ENCODE measurements at regions not wholly inside any gene's neighbourhood (a gene's known extent, or its start where the extent isn't known, plus 50 kb on each side); places are given as distances from the start of the nearest gene placed in this dataset.

- no peak for TF ChIP-seq TCF12 (IDR thresholded peaks at IDR 0.05; ENCODE audit: low read depth)
- TF ChIP-seq, protein P1, sequence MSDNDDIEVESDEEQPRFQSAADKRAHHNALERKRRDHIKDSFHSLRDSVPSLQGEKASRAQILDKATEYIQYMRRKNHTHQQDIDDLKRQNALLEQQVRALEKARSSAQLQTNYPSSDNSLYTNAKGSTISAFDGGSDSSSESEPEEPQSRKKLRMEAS (IDR thresholded peaks at IDR 0.05) = no peak
- TF ChIP-seq EGR1 (IDR thresholded peaks at IDR 0.05) = no peak
- TF ChIP-seq RAD21 (IDR thresholded peaks at IDR 0.05; ENCODE audit: low read depth) = no peak
- TF ChIP-seq YY1 (IDR thresholded peaks at IDR 0.05; ENCODE audit: low read depth) = no peak
- TF ChIP-seq REST (IDR thresholded peaks at IDR 0.05; ENCODE audit: low read depth) = no peak
Observed at GRCh38 chr12:58025431-58025830, 84.1 kb downstream of the ATP23 start.

Data from Ishikawa (cell line).